Erythroblast (primary cell): ENCODE measurements at regions not wholly inside any gene's neighbourhood (a gene's known extent, or its start where the extent isn't known, plus 50 kb on each side); places are given as distances from the start of the nearest gene placed in this dataset.

Experiments
- GATA1 ChIP-seq: IDR thresholded peaks from 2 replicates; pipeline ENCODE4 v1.6.1; 2011; ENCODE audit warnings: low read depth, mild to moderate bottlenecking, control low read depth, low read length, moderate library complexity
- POLR2A ChIP-seq: IDR thresholded peaks from 2 replicates; pipeline ENCODE4 v1.6.1; 2011; ENCODE audit warnings: mild to moderate bottlenecking, low read length

GRCh38 chr17:79459003-79459655 is 151.7 kb downstream of the RBFOX3 start:
- TF ChIP-seq POLR2A (no peak), GATA1 (no peak)
